Neuronal stem cell (in vitro differentiated cells): ENCODE measurements at regions not wholly inside any gene's neighbourhood (a gene's known extent, or its start where the extent isn't known, plus 50 kb on each side); places are given as distances from the start of the nearest gene placed in this dataset.

Experiments used
- DNase-seq: peaks from one replicate; pipeline ENCODE4 v3.0.0-alpha.2; 2013; ENCODE audit warnings: low spot score
- H2AFZ ChIP-seq: one replicate; pipeline ENCODE4 v1.6.1; 2013; ENCODE audit warnings: mild to moderate bottlenecking, low read length, inconsistent platforms
- H2AK5ac ChIP-seq: 2 replicates; pipeline ENCODE4 v1.6.1; 2013; ENCODE audit warnings: low read depth, mild to moderate bottlenecking, inconsistent platforms, low read length, moderate library complexity, mixed read lengths
- H2BK120ac ChIP-seq: 2 replicates; pipeline ENCODE4 v1.6.1; 2013; ENCODE audit warnings: low read depth, mild to moderate bottlenecking, inconsistent platforms, low read length, moderate library complexity, mixed read lengths
- H2BK12ac ChIP-seq: one replicate; pipeline ENCODE4 v1.6.1; 2013; ENCODE audit warnings: low read length, inconsistent platforms
- H2BK15ac ChIP-seq: 2 replicates; pipeline ENCODE4 v1.6.1; 2013; ENCODE audit warnings: mild to moderate bottlenecking, low read length, inconsistent platforms, mixed read lengths
- H2BK5ac ChIP-seq: one replicate; pipeline ENCODE4 v1.6.1; 2013; ENCODE audit warnings: inconsistent platforms, mild to moderate bottlenecking, low read length, moderate library complexity
- H3K14ac ChIP-seq: one replicate; pipeline ENCODE4 v1.6.1; 2013; ENCODE audit warnings: low read length, inconsistent platforms
- H3K18ac ChIP-seq: 2 replicates; pipeline ENCODE4 v1.6.1; 2013; ENCODE audit warnings: low read length, inconsistent platforms
- H3K23ac ChIP-seq: 2 replicates; pipeline ENCODE4 v1.6.1; 2013; ENCODE audit warnings: low read depth, mild to moderate bottlenecking, mixed read lengths, low read length, inconsistent platforms; ENCODE audit not compliant: poor library complexity
- H3K27ac ChIP-seq: replicated peaks from 3 replicates; pipeline ENCODE4 v1.5.1; 2013; ENCODE audit warnings: low read length, inconsistent platforms
- H3K27me3 ChIP-seq, 3 experiments: 2 replicates each; pipeline ENCODE4 v1.6.1; 2013; ENCODE audit warnings: low read length in 3 of 3, mild to moderate bottlenecking in 2 of 3, inconsistent platforms in 1 of 3, low read depth in 1 of 3, mixed read lengths in 1 of 3, moderate library complexity in 1 of 3; ENCODE audit not compliant: control insufficient read depth in 3 of 3, insufficient read depth in 3 of 3
- H3K36me3 ChIP-seq, 2 donors: replicated peaks in 1 of 2; 2 replicates each; pipeline ENCODE4 v1.6.1; 2013; ENCODE audit warnings: low read length in 2 of 2; ENCODE audit not compliant: control insufficient read depth in 2 of 2, insufficient read depth in 2 of 2
- H3K4ac ChIP-seq: 2 replicates; pipeline ENCODE4 v1.6.1; 2013; ENCODE audit warnings: inconsistent platforms, mild to moderate bottlenecking, low read length, moderate library complexity
- H3K4me1 ChIP-seq, 2 donors: 1 replicate in 1 of 2; 2 replicates in 1 of 2; pipeline ENCODE4 v1.6.1; 2013; ENCODE audit warnings: low read length in 2 of 2, low read depth in 1 of 2; ENCODE audit not compliant: control insufficient read depth in 2 of 2, insufficient read depth in 1 of 2
- H3K4me2 ChIP-seq: one replicate; pipeline ENCODE4 v1.6.1; 2013; ENCODE audit warnings: mild to moderate bottlenecking, low read length, inconsistent platforms; ENCODE audit not compliant: insufficient read depth, poor library complexity, severe bottlenecking
- H3K4me3 ChIP-seq, 2 donors: 2 replicates each; pipeline ENCODE4 v1.5.1; 2013; ENCODE audit warnings: low read length in 2 of 2, mild to moderate bottlenecking in 2 of 2, inconsistent platforms in 1 of 2, moderate library complexity in 1 of 2
- H3K79me1 ChIP-seq: one replicate; pipeline ENCODE4 v1.6.1; 2013; ENCODE audit warnings: low read depth, mild to moderate bottlenecking, inconsistent platforms, low read length, moderate library complexity
- H3K9ac ChIP-seq: one replicate; pipeline ENCODE4 v1.6.1; 2013; ENCODE audit warnings: mild to moderate bottlenecking, low read depth, low read length, inconsistent platforms; ENCODE audit not compliant: poor library complexity
- H3K9me3 ChIP-seq, 2 donors: replicated peaks in 1 of 2; 2 replicates each; pipeline versions ENCODE3 to v1.6.1; 2013; ENCODE audit warnings: low read length in 2 of 2, mild to moderate bottlenecking in 2 of 2, inconsistent platforms in 1 of 2, low read depth in 1 of 2, mixed read lengths in 1 of 2, moderate library complexity in 1 of 2; ENCODE audit not compliant: control insufficient read depth in 2 of 2, insufficient read depth in 1 of 2
- H4K8ac ChIP-seq: one replicate; pipeline ENCODE4 v1.6.1; 2013; ENCODE audit warnings: low read depth, mild to moderate bottlenecking, inconsistent platforms, low read length, moderate library complexity
- H4K91ac ChIP-seq: one replicate; pipeline ENCODE4 v1.6.1; 2013; ENCODE audit warnings: low read length, low read depth, mild to moderate bottlenecking, inconsistent platforms; ENCODE audit not compliant: poor library complexity
- WGBS, 2 donors: extraction: QIAGEN DNeasy Blood & Tissue Kit; methylation state at CpG; one replicate each; pipeline ENCODE4 v1.1.7; 2013; ENCODE audit warnings: missing lambda C conversion rate in 2 of 2, mixed read lengths in 1 of 2; ENCODE audit not compliant: insufficient read length in 2 of 2, insufficient replicate concordance in 1 of 2; ENCODE audit errors: extremely low coverage in 2 of 2; 5-methylcytosine and 5-hydroxymethylcytosine counted together

- H3K27ac ChIP-seq, result no peak overlapping the region
- no peak overlapping the region for H3K18ac ChIP-seq
- no peak overlapping the region for H4K91ac ChIP-seq
- no peak overlapping the region for H3K4me3 ChIP-seq
- H3K79me1 ChIP-seq, result no peaks in the 10 kb centered on the region
- H3K27me3 ChIP-seq, result no peaks in the 10 kb centered on the region
- no peak overlapping the region for H2BK12ac ChIP-seq
- no peak overlapping the region for H2BK15ac ChIP-seq
- H3K4ac ChIP-seq, result no peak overlapping the region
- H3K9me3 ChIP-seq, result no peaks in the 10 kb centered on the region
- no peaks in the 10 kb centered on the region for H3K36me3 ChIP-seq
- no peak overlapping the region for H3K4me2 ChIP-seq
- H3K23ac ChIP-seq, result no peak overlapping the region
- no peak overlapping the region for H2AK5ac ChIP-seq
- no peak overlapping the region for H2BK120ac ChIP-seq
- no peak overlapping the region for H2AFZ ChIP-seq
- no peak overlapping the region for H3K9ac ChIP-seq
- no peak overlapping the region for H4K8ac ChIP-seq
- no peak overlapping the region for H3K14ac ChIP-seq
- H3K4me1 ChIP-seq, result peaks cover 14 to 42% of the 10 kb centered on the region in 2 donors
- WGBS, 2 donors, result no CpG with 5 or more reads among the region's 1 CpG
- no peak overlapping the region for H2BK5ac ChIP-seq
- no peak for DNase-seq
These were observed 425.8 kb upstream of the POU3F3 start for GRCh38 chr2:104428155-104428554.

- Histone ChIP-seq H4K8ac (no peak overlapping the region), H3K36me3 (no peaks in the 10 kb centered on the region), H4K91ac (no peak overlapping the region), H2BK5ac (no peak overlapping the region), H3K9me3 (no peaks in the 10 kb centered on the region), H3K18ac (no peak overlapping the region), H3K4me2 (no peak overlapping the region), H3K4me1 (peaks cover 18 to 56% of the 10 kb centered on the region in 2 donors), H3K4ac (no peak overlapping the region), H3K27ac (no peak overlapping the region), H2AFZ (peak overlapping the region; percentile 63), H3K27me3 (no peaks in the 10 kb centered on the region), H3K14ac (no peak overlapping the region), H3K79me1 (no peaks in the 10 kb centered on the region), H3K4me3 (no peak overlapping the region), H3K9ac (no peak overlapping the region), H2BK12ac (no peak overlapping the region), H2BK120ac (no peak overlapping the region), H2BK15ac (no peak overlapping the region), H3K23ac (no peak overlapping the region), H2AK5ac (no peak overlapping the region)
- no peak for DNase-seq
- WGBS, 2 donors, result no CpG with 5 or more reads among the region's 8 CpGs
These were observed 424.1 kb upstream of the POU3F3 start for GRCh38 chr2:104429639-104430358.

- Histone ChIP-seq H3K79me1 (no peaks in the 10 kb centered on the region), H3K9me3 (no peaks in the 10 kb centered on the region), H3K27ac (no peak overlapping the region), H2AFZ (peak overlapping the region; percentile 63), H3K4me1 (peaks cover 21 to 58% of the 10 kb centered on the region in 2 donors), H3K14ac (no peak overlapping the region), H2BK12ac (no peak overlapping the region), H3K4me2 (no peak overlapping the region), H2BK120ac (no peak overlapping the region), H4K91ac (no peak overlapping the region), H2BK15ac (no peak overlapping the region), H2AK5ac (no peak overlapping the region), H3K4ac (no peak overlapping the region), H3K4me3 (peak overlapping the region in 1 of 2 donors; percentile 1), H4K8ac (no peak overlapping the region), H3K27me3 (no peaks in the 10 kb centered on the region), H3K18ac (no peak overlapping the region), H3K9ac (no peak overlapping the region), H3K36me3 (no peaks in the 10 kb centered on the region), H2BK5ac (no peak overlapping the region), H3K23ac (no peak overlapping the region)
- peak; percentile 80 for DNase-seq
- no CpG with 5 or more reads among the region's 10 CpGs for WGBS, 2 donors
These were observed 423.6 kb upstream of the POU3F3 start for GRCh38 chr2:104430359-104430740.

- H3K18ac ChIP-seq, result no peak overlapping the region
- no peaks in the 10 kb centered on the region for H3K79me1 ChIP-seq
- H3K4me2 ChIP-seq, result no peak overlapping the region
- peaks cover 21 to 58% of the 10 kb centered on the region in 2 donors for H3K4me1 ChIP-seq
- no peak overlapping the region for H2AK5ac ChIP-seq
- H2BK120ac ChIP-seq, result no peak overlapping the region
- H3K4ac ChIP-seq, result no peak overlapping the region
- no peak overlapping the region for H4K91ac ChIP-seq
- H2BK12ac ChIP-seq, result no peak overlapping the region
- DNase-seq, result no peak
- no CpG with 5 or more reads among the region's 7 CpGs for WGBS, 2 donors
- no peak overlapping the region for H3K27ac ChIP-seq
- no peaks in the 10 kb centered on the region for H3K27me3 ChIP-seq
- no peak overlapping the region for H3K14ac ChIP-seq
- no peak overlapping the region for H3K9ac ChIP-seq
- H2AFZ ChIP-seq, result peak overlapping the region; percentile 43
- no peak overlapping the region for H2BK15ac ChIP-seq
- H3K36me3 ChIP-seq, result no peaks in the 10 kb centered on the region
- H3K23ac ChIP-seq, result no peak overlapping the region
- no peaks in the 10 kb centered on the region for H3K9me3 ChIP-seq
- no peak overlapping the region for H3K4me3 ChIP-seq
- H2BK5ac ChIP-seq, result no peak overlapping the region
- H4K8ac ChIP-seq, result no peak overlapping the region
These were observed 423.1 kb upstream of the POU3F3 start for GRCh38 chr2:104430852-104431251.
